NCI-H146 treated with DMSO at 0.1 percent for 48 hours (cell line): ENCODE measurements at regions not wholly inside any gene's neighbourhood (a gene's known extent, or its start where the extent isn't known, plus 50 kb on each side); places are given as distances from the start of the nearest gene placed in this dataset.
A peak's percentile ranks its signal among the peaks of the same experiment; 100 is the strongest.
"Not testable (repeated sequence)": the region's sequence is repeated elsewhere in the genome, so short reads cannot be mapped to it uniquely, and the experiment has no call there.

Experiments
- DNase-seq: peaks from one replicate; lab custom pipeline; 2025; ENCODE audit not compliant: unreplicated experiment; lab: John Stamatoyannopoulos, UW

DNA sequence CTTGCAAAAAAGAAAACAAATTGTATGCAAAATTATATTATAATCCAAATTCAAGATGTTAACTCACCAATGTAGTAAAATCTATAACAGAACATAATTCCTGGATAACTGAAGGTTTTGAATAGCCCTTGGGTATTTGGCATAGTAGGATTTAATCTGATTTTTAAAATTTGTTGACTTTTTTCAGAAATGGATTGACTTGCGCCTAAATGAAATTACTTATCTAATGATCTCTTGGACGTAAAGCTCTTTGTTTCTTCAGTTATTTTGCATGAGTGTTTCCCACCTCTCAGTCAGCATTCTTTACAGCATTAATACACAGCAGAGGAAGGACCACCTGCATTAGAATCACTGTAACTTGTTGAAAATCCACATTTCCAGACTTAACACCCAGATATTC, 169.6 kb downstream of the SEPTIN7 start:
- DNase-seq: no peak

DNA sequence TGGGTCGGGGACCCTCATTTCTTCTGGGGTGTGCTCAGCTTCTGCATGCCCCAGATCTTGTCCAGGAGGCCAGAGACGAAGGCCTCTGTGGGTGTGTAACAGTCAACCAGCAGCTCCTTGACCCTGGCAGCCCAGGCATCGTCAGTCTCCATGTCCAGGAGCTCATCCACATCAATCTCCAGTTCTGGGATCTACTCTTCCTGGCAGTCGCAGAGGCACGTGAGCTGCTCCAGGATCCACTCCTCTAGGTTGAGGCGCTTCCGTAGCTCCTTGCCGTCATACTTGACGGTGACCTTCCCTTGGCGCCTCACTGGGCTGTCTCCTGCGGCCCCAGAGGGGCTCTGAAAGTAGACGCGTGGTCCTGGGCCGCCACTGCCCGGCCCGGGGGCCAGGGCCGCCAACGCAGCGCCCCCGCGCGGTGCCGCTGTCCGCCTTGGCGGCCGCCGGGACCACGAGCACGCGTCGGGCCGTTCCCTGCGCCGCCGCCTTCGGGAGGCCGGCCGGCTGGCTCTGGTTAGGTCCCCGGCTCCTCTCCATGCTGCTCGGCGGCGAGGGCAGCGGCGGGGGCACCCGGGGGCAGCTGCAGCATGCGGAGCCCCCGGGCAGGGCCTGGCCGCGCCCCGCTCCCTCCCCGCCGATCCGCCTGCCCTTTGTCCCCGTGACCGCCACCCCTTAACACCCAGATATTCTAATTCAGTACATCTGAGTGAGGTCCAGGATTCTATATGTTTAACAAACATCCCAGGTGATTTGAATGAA, 170.5 kb downstream of the SEPTIN7 start:
- no peak for DNase-seq

DNA sequence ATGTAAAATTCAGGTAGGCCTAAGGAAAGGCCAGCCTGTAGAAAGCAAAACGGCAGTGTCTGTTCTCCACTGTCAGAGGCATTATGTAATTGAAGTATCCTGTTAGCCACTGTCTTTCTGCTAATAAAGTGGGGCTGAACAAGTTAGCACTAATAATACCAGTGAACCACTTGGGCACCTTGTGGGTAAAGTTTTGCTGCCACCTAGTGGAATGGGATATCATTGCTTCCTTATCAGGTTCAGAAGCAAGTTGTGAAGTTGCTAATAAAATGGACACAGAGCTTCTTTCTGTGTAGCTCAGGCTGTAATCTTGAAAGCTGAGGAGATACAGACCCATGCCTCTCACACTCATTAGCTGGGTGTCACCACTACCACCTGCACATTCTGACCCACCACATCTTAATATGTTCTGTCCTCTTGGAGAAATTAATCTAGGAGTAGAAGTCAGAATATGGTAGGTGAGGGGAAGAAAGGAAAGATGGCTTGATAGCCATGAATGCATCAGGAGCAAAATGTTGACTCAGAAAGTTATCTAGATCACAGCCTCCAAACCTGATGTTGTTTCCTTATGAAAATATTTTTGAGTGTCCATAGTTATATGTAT, 175.1 kb downstream of the SEPTIN7 start:
- DNase-seq: peak; percentile 67

DNA sequence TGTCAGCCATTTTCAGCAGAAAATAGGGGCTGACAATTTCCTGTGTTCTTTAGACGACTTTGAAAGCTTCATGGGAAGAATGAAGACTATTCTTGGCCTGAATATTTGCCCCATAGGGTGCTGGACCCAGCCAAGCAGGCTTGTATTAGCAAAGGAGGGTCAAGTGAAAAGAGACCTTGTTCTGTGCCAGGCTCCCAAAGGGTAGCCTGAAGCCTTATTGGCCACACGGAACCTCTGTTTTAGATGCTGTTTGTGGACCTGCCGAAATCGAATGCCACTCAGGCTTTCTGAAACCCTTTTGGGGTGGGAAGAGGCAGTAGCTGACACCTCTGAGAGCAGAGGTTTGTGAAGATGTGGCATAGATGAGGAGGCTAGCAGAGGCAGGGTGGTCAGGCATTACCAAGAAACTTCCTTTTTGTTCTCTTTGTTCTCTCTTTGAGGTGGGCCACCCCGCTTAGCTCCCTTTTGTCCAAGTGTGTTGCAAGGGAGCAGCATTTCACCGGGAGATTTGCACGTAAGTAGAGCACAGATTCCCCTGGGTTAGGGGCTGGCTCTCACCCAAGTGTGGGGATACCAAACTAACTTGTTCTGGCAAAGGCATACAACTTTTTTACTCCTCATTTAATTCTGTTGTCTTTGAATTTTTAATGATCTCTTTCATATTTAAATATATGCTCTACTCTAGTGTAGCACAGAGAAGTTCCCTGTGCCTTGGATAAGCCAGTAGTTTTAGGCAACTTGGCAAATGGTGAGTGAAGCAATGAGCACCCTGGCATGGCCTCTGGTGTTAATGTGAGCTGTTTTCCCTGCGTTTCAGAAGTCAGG, 174.0 kb upstream of the EEPD1 start:
- not testable (repeated sequence) for DNase-seq

DNA sequence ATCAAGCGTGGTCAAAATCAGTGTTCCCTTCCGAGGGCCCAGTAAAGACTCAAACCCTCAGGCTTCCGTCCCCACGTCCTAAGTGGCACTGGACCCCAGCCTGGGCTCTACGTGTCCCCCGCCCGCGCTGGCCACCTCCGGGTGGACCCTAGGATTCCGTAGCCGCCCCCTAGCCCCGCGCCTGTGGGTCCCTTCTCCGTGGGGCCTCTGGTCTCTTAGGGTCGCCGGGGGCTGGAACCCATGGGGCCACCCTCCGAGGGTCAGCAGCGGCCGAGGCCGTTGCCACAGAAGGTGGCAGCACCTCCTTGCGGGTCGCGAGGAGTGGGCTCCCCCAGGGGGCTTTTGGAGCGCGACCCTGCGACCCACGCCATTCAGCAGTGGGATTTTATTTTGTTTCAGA, 170.5 kb upstream of the EEPD1 start:
- DNase-seq: no peak

DNA sequence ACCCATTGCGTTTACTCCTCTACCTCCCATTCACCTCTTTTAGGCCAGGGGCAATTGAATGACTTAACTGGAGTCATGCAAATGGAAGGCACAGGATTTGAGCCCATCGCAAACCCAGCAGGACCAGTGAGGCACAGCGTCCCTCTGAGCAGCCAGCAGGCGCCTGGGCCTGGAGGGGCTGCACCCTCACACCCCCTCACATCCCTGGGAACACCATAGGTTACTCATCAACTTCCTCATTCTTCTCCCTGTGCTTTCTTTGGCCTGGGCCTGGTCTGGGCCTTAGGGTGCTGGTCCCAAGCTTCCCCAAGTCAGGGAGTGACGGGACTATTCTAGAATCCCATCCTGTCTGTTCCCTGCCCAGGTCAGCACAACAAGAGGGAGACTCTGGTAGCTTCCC, 169.4 kb upstream of the EEPD1 start:
- DNase-seq: no peak

DNA sequence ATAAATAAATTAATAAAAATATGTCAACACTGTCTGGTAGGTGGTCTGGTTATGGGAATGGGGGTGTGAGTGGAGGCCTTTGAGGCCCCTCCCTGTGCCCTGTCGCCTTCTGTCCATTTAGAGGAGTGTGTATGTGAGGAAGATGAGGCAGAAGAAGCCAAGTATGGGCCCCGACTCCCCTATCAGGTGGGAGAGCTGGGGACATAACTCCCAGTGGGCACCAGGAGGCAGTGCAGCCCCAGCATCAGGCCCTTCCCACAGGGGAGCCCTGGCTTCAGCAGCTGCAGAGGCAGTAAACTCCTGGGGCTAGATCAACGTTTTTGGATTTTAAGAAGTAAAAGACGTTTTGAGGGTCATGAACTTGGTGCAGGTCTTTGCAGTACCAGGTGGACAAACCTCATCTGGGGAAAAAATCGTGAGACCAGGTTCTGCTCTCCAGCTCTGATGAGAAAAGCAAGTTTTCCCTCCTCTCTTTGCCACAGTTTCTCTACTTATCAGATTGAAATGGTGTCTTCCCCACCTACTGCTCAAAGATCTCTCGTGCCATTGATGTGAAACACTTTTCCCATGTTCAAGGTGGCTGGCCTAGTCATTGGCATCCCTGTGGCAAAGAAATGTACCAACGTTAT, 167.8 kb upstream of the EEPD1 start:
- DNase-seq: peak; percentile 48

DNA sequence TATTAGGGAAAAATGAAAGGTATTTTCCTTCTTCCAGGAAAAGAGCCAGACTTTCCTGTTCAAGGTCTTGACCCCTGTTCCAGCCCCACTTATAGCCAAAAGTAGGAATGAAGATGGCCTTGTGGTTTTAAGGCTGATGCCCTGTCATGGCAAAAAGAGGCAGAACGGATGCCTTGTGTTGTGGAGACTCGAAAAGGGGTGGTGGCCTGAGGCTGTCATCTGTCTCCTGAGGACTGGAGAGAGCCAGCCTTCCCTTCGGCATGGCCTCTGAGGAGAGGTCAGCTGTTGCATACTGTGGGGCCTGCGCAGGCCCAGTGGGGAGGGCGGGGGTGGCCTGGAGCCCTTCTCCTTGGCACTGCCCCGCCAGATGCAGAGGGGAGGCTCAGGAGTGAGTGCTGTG, 166.0 kb upstream of the EEPD1 start:
- no peak for DNase-seq

DNA sequence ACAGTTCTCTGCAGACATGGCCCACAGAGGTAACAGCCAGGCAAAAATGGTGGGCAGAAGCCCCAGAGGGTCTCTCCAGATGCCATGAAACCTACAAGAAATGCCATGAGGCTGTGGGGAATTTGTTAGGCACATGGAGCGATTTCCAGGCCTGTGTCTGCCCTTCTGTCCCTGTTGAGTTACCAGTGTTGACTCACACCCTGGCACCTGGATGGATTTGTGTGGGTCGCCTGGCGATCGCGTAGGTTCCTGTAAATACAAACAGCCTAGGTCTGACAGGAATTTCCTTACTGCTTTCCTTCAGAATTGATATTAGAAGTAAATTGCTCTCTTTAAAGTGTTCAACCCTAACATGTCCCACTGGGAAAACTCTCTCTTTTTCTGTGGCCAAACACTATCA, 164.9 kb upstream of the EEPD1 start:
- no peak for DNase-seq

DNA sequence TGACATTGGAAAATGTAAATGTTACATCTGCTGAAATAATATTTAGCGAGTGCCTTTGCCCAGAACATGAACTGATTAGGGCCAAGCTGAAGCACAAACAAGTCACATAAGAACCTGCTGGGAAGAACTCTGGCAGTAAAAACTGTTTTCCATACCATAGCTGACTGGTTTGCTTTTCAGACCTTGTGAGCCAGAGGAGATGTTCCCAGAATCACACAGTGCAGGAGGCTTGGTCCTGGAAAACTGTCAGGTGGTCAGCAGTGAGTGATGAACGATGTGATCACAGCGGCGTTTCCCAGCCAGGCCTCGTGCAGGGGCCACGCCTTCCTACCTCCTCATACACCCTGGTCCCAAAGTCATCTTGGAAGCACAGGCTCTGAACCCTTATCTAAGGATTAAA, 164.2 kb upstream of the EEPD1 start:
- DNase-seq: no peak

DNA sequence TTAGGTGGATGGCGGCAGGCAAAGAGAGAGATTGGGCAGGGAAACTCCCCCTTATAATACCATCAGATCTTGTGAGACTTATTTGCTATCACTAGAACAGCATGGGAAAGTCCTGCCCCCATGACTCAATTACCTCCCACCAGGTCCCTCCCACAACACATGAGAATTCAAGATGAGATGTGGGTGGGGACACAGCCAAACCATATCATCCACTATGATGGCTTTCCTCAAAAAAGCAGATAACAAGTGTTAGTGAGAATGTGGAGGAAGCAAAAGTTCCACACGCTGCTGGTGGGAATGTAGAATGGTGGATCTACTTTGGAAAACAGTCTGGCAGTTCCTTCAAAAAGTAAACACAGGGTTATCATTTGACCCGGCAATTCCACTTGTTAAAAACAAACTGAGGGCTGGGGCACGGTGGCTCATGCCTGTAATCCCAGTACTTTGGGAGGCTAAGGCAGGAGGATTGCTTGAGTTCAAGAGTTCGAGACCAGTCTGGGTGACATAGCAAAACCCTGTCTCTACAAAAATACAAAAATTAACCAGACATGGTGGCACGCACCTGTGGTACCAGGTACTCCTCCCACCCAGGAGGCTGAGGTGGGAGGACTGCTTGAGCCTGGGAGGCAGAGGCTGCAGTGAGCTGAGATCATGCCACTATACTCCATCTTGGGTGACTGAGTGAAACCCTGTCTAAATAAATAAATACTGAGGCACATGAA, 161.4 kb upstream of the EEPD1 start:
- no peak for DNase-seq

DNA sequence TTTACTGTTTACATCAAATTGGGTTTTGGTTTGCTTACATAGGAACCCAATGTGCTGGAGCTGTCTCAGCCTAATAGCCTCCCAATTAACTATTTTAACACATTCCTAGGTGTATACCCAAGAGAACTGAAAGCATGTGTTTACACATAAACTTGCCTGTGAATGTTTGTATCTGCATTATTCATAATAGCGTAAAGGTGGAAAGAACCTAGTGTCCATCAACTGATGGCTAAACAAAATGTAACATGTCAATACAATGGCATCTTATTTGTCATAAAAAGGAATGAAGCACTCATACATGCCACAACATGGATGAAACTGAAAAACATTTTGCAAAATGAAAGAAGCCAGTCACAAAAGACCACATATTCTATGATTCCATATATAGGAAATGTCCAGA, 160.6 kb upstream of the EEPD1 start:
- DNase-seq: no peak

DNA sequence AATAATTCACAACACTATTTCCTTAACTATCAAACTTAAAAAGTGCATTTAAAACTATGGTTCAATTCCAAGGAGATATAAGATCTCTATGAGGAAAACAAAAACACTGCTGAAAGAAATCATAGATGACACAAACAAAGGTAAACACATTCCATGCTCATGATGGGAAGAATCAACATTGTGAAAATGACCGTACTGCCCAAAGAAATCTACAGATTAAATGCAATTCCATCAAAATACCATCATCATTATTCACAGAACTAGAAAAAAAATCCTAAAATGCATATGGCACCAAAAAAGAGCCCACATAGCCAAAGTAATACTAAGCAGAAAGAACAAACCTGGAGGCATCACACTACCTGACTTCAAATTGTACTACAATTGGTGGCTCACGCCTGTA, 159.9 kb upstream of the EEPD1 start:
- DNase-seq: no peak

DNA sequence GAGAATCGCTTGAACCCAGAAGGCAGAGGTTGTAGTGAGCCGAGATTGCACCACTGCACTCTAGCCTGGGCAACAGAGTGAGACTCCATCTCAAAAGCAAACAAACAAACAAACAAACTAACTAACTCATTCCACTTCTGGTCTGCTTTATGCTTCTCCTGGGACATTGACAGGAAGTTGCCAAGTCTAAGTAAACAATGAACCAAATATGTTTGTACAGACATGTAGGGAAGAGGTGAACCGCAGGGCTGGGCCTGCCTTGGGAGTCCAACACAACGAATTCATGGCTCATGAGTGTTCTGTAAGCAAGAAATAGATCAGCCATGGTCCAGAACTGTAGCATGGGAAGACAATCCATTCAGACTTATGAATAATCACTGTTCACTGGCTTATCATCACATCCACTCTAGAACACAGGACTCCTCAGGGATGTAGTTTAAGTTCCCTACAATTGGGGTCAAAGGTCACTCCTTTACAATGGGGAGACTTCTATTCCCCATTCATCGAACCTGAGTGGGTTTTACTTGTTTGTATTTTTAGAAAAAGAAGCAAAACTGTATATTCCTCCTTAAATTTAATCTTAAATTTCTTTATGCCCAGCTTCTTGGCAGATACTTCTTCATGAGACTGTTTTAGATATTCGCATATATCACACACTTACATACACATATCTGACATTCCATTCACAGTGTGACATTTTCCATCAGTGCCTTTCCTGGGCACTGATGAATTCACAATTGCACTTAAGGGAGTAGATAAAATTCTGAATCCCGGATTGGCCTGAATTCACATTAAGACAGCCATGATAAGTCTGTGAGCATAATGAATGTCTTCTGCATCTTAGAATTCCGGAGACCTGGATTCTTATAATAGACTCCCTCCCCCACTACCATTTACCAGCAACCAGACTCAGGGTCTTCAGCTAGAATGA, 159.1 kb upstream of the EEPD1 start:
- no peak for DNase-seq

DNA sequence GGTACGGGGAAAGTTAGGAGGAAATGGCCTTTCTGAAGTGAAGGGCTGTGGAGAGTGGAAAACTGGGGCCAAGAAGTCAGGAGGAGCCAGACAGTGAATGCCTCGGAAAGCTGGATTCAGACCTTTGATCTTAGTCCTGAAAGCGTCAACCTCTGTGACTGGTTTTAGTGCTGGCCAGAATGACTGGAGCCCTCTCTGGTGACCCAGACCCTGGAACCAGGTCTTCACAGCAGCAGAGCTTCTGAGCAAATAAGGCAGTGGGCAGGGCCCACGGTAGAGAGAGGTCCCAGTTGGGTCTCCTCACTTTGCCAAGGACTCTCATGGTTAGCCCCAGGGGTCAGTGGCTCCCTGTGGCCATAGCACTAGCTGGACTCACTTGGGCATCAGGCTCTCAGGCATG, 157.7 kb upstream of the EEPD1 start:
- DNase-seq: no peak

DNA sequence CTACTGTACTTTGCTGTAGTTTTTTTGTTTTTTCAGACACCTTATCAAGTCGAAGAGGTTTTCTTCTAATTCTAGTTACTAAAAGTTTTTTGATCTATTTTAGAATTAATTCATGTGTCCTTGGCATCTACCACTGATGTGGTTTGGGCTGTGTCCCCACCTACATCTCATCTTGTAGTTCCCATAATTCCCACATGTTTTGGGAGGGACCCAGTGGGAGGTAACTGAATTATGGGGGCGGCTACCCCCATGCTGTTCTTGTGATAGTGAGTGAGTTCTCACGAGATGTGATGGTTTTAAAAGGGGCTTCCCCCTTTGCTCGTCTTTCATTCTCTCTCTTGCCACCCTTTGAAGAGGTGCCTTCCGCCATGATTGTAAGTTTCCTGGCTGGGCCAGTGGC, 154.6 kb upstream of the EEPD1 start:
- no peak for DNase-seq

DNA sequence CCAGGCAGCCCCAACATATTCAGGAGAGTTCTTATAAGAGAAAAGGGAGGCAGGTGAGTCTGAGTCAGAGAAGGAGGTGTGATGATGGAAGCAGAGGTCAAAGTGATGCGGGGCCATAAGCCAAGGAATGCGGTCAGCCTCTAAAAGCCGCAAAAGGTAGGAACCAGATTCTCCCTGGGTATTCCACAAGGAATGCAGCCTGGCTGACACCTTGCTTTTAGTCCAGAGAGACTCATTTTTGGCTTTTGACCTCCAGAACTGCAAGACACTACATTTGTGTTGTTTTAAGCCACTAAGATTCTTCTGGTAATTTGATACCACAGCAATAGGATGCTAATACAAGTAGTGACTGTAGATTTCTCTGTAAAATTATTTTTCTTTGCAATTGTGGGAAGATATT, 151.5 kb upstream of the EEPD1 start:
- DNase-seq: no peak

DNA sequence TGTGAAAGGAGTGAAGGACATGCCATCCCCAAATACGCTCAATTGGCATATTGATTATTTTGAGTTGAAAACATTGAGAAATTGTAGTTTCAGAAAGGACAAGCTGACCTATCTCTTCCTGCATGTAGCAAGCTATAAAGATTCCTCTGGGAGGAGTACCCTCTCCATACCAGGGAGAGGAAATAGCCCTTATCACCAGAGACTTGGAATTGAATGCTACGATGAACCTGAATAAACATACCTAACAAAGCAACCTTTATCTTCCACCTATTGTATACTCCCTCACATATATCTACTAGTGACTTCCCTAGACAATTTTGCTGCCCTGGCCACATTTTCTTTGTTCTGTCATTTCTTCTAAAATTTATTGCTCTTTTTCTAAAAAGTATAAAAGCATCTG, 150.2 kb upstream of the EEPD1 start:
- peak; percentile 97 for DNase-seq

DNA sequence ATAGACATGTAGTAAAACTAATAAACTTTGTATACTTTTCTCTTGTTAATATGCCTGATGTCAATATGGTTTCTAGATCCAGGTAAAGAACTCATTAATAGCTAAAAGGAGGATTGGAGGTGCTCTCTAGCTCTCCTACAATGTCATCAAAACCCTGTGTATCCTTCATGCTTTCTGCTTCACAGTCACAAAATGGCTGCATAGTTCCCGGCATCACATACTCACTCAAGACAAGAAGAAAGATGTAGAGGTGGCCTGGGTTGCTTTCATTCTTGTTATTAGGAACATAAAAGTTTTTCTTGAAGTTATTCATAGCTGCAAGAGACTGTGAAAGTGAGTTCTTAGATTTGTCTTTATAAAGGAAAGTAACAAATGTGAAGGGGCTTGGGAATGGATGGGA, 149.7 kb upstream of the EEPD1 start:
- DNase-seq: no peak

DNA sequence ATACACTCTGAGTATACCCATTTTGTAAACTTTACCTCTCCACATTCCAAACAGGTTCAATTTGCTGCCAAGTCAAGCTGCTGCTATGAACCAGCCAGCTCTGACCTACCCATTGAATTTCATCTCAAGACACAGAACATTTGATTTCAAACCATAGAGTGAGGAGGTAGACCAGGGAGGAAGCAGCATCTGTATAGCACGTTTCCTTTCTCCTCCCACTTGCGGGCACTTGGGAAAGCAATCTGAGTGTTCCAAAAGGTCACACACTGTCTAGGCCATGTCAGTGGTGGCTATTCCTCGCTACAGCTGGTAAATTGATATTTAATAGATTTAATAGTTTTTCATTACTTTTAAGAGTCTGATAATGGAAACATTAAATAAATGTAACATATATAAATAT, 147.8 kb upstream of the EEPD1 start:
- no peak for DNase-seq
